GM12878 (cell line): ENCODE measurements at regions not wholly inside any gene's neighbourhood (a gene's known extent, or its start where the extent isn't known, plus 50 kb on each side); places are given as distances from the start of the nearest gene placed in this dataset.

Experiments used
- ATAC-seq: fragments of 200-7000 bp; cut with Tn5 transposase; 3 replicates; pipeline ENCODE4 v1.9.1; 2020; ENCODE audit warnings: mild to moderate bottlenecking, moderate library complexity
- BruUV-seq: library from RNA; stranded (reverse); fragments of 400-500 nt; replicated peaks from 2 replicates; lab custom pipeline; 2021; lab: Mats Ljungman, UMichigan
- CTCF ChIA-PET: fragments of 300-600 bp; sonication (Branson Sonifier 250); formaldehyde crosslinking; extraction: SDS; loops from one replicate; lab custom pipeline; 2021; ENCODE audit warnings: inconsistent platforms; lab: Yijun Ruan, JAX
- POLR2A ChIA-PET: fragments of 350-600 bp; formaldehyde crosslinking; extraction: SDS; loops from one replicate; lab custom pipeline; 2021; ENCODE audit warnings: inconsistent platforms; lab: Charles Lee
- RAD21 ChIA-PET: fragments of 300-600 bp; sonication (Branson Sonifier 250); formaldehyde crosslinking; loops from one replicate; lab custom pipeline; 2023; ENCODE audit warnings: antibody characterized with exemption; ENCODE audit not compliant: unreplicated experiment; lab: Charles Lee
- SMC1A ChIA-PET: fragments of 300-600 bp; sonication (Branson Sonifier 250); formaldehyde crosslinking; loops from one replicate; lab custom pipeline; 2023; ENCODE audit not compliant: unreplicated experiment, uncharacterized antibody; lab: Charles Lee
- DNase-seq: peaks from one replicate; pipeline ENCODE4 v3.0.0-alpha.2; 2011; ENCODE audit warnings: low read depth, low spot score
- FAIRE-seq: peaks from 3 replicates; lab custom pipeline; 2011; peaks lifted over from hg19 to GRCh38; lab: Jason Lieb, UNC
- H2AFZ ChIP-seq: 2 replicates; pipeline ENCODE4 v1.6.0; 2011; ENCODE audit warnings: low read depth, low read length, control low read depth; ENCODE audit not compliant: control insufficient read depth
- H3K27ac ChIP-seq: 2 replicates; pipeline ENCODE4 v1.5.1; 2011; ENCODE audit warnings: control low read depth; ENCODE audit not compliant: control insufficient read depth, insufficient read depth
- H3K27me3 ChIP-seq, 2 experiments: replicated peaks in 1 of 2; 2 replicates each; pipeline versions ENCODE4 v1.6.0 to v1.6.1; 2011; ENCODE audit warnings: low read length in 1 of 2; ENCODE audit not compliant: control insufficient read depth in 2 of 2, insufficient read depth in 2 of 2
- H3K36me3 ChIP-seq, 2 experiments: 2 replicates each; pipeline ENCODE4 v1.5.1; 2011; ENCODE audit warnings: low read length in 1 of 2; ENCODE audit not compliant: control insufficient read depth in 2 of 2, insufficient read depth in 2 of 2
- H3K4me1 ChIP-seq: 2 replicates; pipeline ENCODE4 v1.6.1; 2011; ENCODE audit warnings: mild to moderate bottlenecking, low read length, moderate library complexity, mixed read lengths; ENCODE audit not compliant: control insufficient read depth, insufficient read depth
- H3K4me2 ChIP-seq: 2 replicates; pipeline ENCODE4 v1.6.0; 2011; ENCODE audit warnings: control low read depth; ENCODE audit not compliant: control insufficient read depth, insufficient read depth
- H3K4me3 ChIP-seq: fragments of 200-600 bp; sonication (generic); 2 replicates; pipeline ENCODE4 v1.5.1; 2016
- H3K79me2 ChIP-seq: 2 replicates; pipeline ENCODE4 v1.6.0; 2011; ENCODE audit warnings: low read length; ENCODE audit not compliant: control insufficient read depth, insufficient read depth
- H3K9ac ChIP-seq: 2 replicates; pipeline ENCODE4 v1.8.0; 2011; ENCODE audit warnings: low read length, control low read depth, mixed read lengths; ENCODE audit not compliant: control insufficient read depth, insufficient read depth
- H3K9me3 ChIP-seq: replicated peaks from 3 replicates; pipeline ENCODE4 v1.5.1; 2011; ENCODE audit warnings: mild to moderate bottlenecking, low read length; ENCODE audit not compliant: control insufficient read depth, insufficient read depth
- H4K20me1 ChIP-seq: 2 replicates; pipeline ENCODE4 v1.6.0; 2011; ENCODE audit not compliant: control insufficient read depth, insufficient read depth
- E2F4 ChIP-seq: IDR thresholded peaks from 2 replicates; pipeline ENCODE4 v1.6.1; 2012; ENCODE audit warnings: low read depth, low read length, improper control_type of control experiment
- EGR1 ChIP-seq, 2 experiments: IDR thresholded peaks; 1 replicate in 1 of 2; 2 replicates in 1 of 2; pipeline ENCODE4 v1.6.1; 2011 to 2012; ENCODE audit warnings: low read depth in 2 of 2, low read length in 2 of 2, borderline replicate concordance in 1 of 2, mild to moderate bottlenecking in 1 of 2, moderate library complexity in 1 of 2
- SMC3 ChIP-seq: IDR thresholded peaks from 2 replicates; pipeline ENCODE4 v1.6.1; 2011; ENCODE audit warnings: low read length, improper control_type of control experiment, borderline replicate concordance
- SREBF2 ChIP-seq: IDR thresholded peaks from 2 replicates; pipeline ENCODE4 v1.6.1; 2012; ENCODE audit warnings: mild to moderate bottlenecking, low read length
- STAT1 ChIP-seq: fragments of 450-650 bp; conservative IDR thresholded peaks from 2 replicates; pipeline ENCODE4 v1.6.1; 2014; ENCODE audit warnings: antibody characterized with exemption, mild to moderate bottlenecking
- ZBTB11 ChIP-seq: fragments of 450-650 bp; formaldehyde crosslinking; IDR thresholded peaks from 2 replicates; pipeline ENCODE4 v1.5.0; 2022; ENCODE audit warnings: mild to moderate bottlenecking, missing genetic modification characterization
- ZNF217 ChIP-seq: fragments of 450-650 bp; IDR thresholded peaks from 2 replicates; pipeline ENCODE4 v1.6.1; 2017; ENCODE audit warnings: antibody characterized with exemption, mild to moderate bottlenecking
- WGBS: methylation state at CpG from one replicate; pipeline ENCODE4 v1.1.6; 2016; ENCODE audit warnings: low lambda C conversion rate; ENCODE audit not compliant: insufficient replicate concordance, insufficient coverage; ENCODE audit errors: missing lambda C conversion rate; 5-methylcytosine and 5-hydroxymethylcytosine counted together
- in situ Hi-C: fragments of 300-500 bp; cut with MboI; formaldehyde crosslinking; loops from 9 replicates; pipeline ENCODE4 v1.14.3; 2018; ENCODE audit warnings: mixed read lengths
- intact Hi-C: fragments of 100-400 bp; cut with micrococcal nuclease; formaldehyde crosslinking; loops from one replicate; pipeline ENCODE4 v1.14.2; 2022; ENCODE audit not compliant: unreplicated experiment

GRCh38 chr4:188596021-188596420 lies 456.8 kb downstream of the TRIML1 start:
- H3K4me2 ChIP-seq, result no peak overlapping the region
- no peaks in the 10 kb centered on the region for H3K27me3 ChIP-seq
- POLR2A ChIA-PET, result no interaction called here
- no peak overlapping the region for H3K27ac ChIP-seq
- WGBS, result 8% methylated on average over 5 of the region's 5 CpGs
- no peaks in the 10 kb centered on the region for H3K4me1 ChIP-seq
- BruUV-seq, result no TSS peak
- no peak overlapping the region for H2AFZ ChIP-seq
- SMC1A ChIA-PET, result no interaction called here
- no peaks in the 10 kb centered on the region for H4K20me1 ChIP-seq
- FAIRE-seq (no peak), ATAC-seq (no peak), DNase-seq (no peak)
- in situ Hi-C loops, result no loop called here
- no peak overlapping the region for H3K4me3 ChIP-seq
- no peak overlapping the region for H3K9ac ChIP-seq
- no peaks in the 10 kb centered on the region for H3K36me3 ChIP-seq
- RAD21 ChIA-PET, result no interaction called here
- CTCF ChIA-PET, result no interaction called here
- TF ChIP-seq EGR1 (IDR thresholded peaks at IDR 0.05; ENCODE audit: borderline replicate concordance in 1 of 2, low read depth in 2 of 2, low read length in 2 of 2), result no peak
- TF ChIP-seq E2F4, result no peak
- no peak for TF ChIP-seq SMC3
- no peaks in the 10 kb centered on the region for H3K79me2 ChIP-seq
- H3K9me3 ChIP-seq, result no peaks in the 10 kb centered on the region; the same call in 2 of the 3 replicates
- intact Hi-C loops, result no loop called here

- H3K79me2 ChIP-seq, result no peaks in the 10 kb centered on the region
- H3K4me2 ChIP-seq, result no peak overlapping the region
- H3K27ac ChIP-seq, result no peak overlapping the region
- no peak overlapping the region for H3K9ac ChIP-seq
- DNase-seq, result no peak
- H3K9me3 ChIP-seq, result no peaks in the 10 kb centered on the region
- intact Hi-C loops (no loop called here), in situ Hi-C loops (no loop called here)
- SMC1A ChIA-PET, result no interaction called here
- 7% methylated on average over 4 of the region's 4 CpGs for WGBS
- CTCF ChIA-PET, result no interaction called here
- no peak overlapping the region for H3K4me3 ChIP-seq
- no peak overlapping the region for H2AFZ ChIP-seq
- RAD21 ChIA-PET, result no interaction called here
- TF ChIP-seq SREBF2, result no peak
- TF ChIP-seq STAT1, result no peak
- no peak for TF ChIP-seq ZBTB11 (CRISPR knock-in tag)
- no peak for TF ChIP-seq ZNF217
- POLR2A ChIA-PET, result no interaction called here
- no peaks in the 10 kb centered on the region for H3K4me1 ChIP-seq
- BruUV-seq, result no TSS peak
- no peaks in the 10 kb centered on the region for H3K36me3 ChIP-seq
- no peak for ATAC-seq
- H4K20me1 ChIP-seq, result no peaks in the 10 kb centered on the region
- no peak for FAIRE-seq
- no peaks in the 10 kb centered on the region for H3K27me3 ChIP-seq
Observed at GRCh38 chr4:188603646-188604045, 464.4 kb downstream of the TRIML1 start.
